ENCODE measurements at regions not wholly inside any gene's neighbourhood (a gene's known extent, or its start where the extent isn't known, plus 50 kb on each side); places are given as distances from the start of the nearest gene placed in this dataset.

GRCh38 chrY:19126889-19127288 lies 353.4 kb upstream of the HSFY2 start:
- ChIA-PET POLR2A (no interaction called here), CTCF (no interaction called here)
- no peak for TF ChIP-seq CTCF (IDR thresholded peaks at IDR 0.05; ENCODE audit: control extremely low read depth, extremely low read depth, low read depth, missing control alignments)
- no peak for DNase-seq (ENCODE audit: extremely low spot score)

- POLR2A ChIA-PET = no interaction called here
Observed at GRCh38 chrY:19124609-19125008, 351.1 kb upstream of the HSFY2 start.

GRCh38 chrY:19122450-19122849 lies 348.9 kb upstream of the HSFY2 start:
- DNase-seq (ENCODE audit: extremely low spot score) = no peak
- CTCF ChIA-PET = no interaction called here
- POLR2A ChIA-PET = no interaction called here
- TF ChIP-seq CTCF (IDR thresholded peaks at IDR 0.05; ENCODE audit: control extremely low read depth, extremely low read depth, low read depth, missing control alignments) = no peak

More at GRCh38 chrY:19124609-19125008, 351.1 kb upstream of the HSFY2 start:
- CTCF ChIA-PET = no interaction called here
- TF ChIP-seq CTCF (IDR thresholded peaks at IDR 0.05; ENCODE audit: control extremely low read depth, extremely low read depth, low read depth, missing control alignments) = no peak
- no peak for DNase-seq (ENCODE audit: extremely low spot score)

- ChIA-PET CTCF (no interaction called here), POLR2A (no interaction called here)
- no peak for DNase-seq (ENCODE audit: extremely low spot score)
- no peak for TF ChIP-seq CTCF (IDR thresholded peaks at IDR 0.05; ENCODE audit: control extremely low read depth, extremely low read depth, low read depth, missing control alignments)
Observed at GRCh38 chrY:19098349-19098748, 324.8 kb upstream of the HSFY2 start.

GRCh38 chrY:19095460-19095859 lies 321.9 kb upstream of the HSFY2 start:
- DNase-seq (ENCODE audit: extremely low spot score) = no peak
- TF ChIP-seq CTCF (IDR thresholded peaks at IDR 0.05; ENCODE audit: control extremely low read depth, extremely low read depth, low read depth, missing control alignments) = no peak
- ChIA-PET CTCF (no interaction called here), POLR2A (no interaction called here)

GRCh38 chrY:19083006-19083405 lies 309.5 kb upstream of the HSFY2 start:
- POLR2A ChIA-PET = no interaction called here
- DNase-seq (ENCODE audit: extremely low spot score) = no peak
- CTCF ChIA-PET = no interaction called here
- no peak for TF ChIP-seq CTCF (IDR thresholded peaks at IDR 0.05; ENCODE audit: control extremely low read depth, extremely low read depth, low read depth, missing control alignments)

GRCh38 chrY:19077698-19078113 lies 304.2 kb upstream of the HSFY2 start:
- no peak for TF ChIP-seq CTCF (IDR thresholded peaks at IDR 0.05; ENCODE audit: control extremely low read depth, extremely low read depth, low read depth, missing control alignments)
- DNase-seq (ENCODE audit: extremely low spot score) = no peak
- ChIA-PET CTCF (no interaction called here), POLR2A (no interaction called here)
